ENCODE measurements at regions not wholly inside any gene's neighbourhood (a gene's known extent, or its start where the extent isn't known, plus 50 kb on each side); places are given as distances from the start of the nearest gene placed in this dataset.
"Not testable (repeated sequence)": the region's sequence is repeated elsewhere in the genome, so short reads cannot be mapped to it uniquely, and the experiment has no call there.

- not testable (repeated sequence) for DNase-seq
These were observed 126.6 kb upstream of the VPREB1 start for GRCh38 chr22:22117864-22118544.

DNA sequence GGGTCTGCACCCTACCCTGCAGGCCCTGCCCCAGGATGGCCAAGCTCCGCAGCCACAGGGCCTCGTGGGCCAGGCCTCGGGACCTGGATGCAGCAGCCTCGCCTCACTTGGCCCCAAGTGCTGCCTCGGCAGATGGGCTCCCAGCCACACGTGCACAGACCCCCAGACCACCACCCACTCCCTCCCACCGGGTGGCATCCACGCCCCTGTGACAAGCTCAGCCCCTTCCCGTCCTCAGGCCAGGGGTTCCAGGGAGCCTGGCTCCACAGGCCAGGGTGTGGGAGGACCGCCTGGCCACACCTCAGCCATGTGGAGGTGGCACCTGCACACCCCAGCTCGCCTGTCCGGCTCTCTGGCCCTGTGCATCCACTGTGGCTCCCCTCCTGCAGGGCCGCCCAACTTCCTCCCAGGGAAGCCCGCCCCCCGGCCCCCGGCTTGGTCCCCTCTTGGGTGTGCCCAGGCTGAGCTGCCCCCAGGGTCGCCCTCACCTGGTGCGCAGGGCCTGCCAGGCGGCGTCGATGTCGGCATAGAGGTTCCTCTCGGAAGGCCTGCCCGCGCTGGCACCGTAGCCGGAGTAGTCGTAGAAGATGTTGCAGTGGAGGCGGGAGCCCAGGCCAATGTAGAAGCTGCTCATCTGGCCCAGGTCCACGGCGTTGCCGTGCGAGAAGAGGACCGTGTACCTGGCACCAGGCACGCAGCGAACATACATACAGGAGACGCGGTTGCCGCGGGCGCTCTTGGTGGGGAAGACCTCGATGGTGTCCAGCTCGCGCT lies 127.4 kb upstream of the VPREB1 start:
- DNase-seq, result not testable (repeated sequence)

GRCh38 chr22:22113701-22114100 lies 130.9 kb upstream of the VPREB1 start:
- no peak for DNase-seq

GRCh38 chr22:22112533-22113294 lies 130.1 kb upstream of the TOP3B start:
- DNase-seq, result no peak

- no peak for DNase-seq
These were observed 129.4 kb upstream of the TOP3B start for GRCh38 chr22:22111983-22112382.

DNA sequence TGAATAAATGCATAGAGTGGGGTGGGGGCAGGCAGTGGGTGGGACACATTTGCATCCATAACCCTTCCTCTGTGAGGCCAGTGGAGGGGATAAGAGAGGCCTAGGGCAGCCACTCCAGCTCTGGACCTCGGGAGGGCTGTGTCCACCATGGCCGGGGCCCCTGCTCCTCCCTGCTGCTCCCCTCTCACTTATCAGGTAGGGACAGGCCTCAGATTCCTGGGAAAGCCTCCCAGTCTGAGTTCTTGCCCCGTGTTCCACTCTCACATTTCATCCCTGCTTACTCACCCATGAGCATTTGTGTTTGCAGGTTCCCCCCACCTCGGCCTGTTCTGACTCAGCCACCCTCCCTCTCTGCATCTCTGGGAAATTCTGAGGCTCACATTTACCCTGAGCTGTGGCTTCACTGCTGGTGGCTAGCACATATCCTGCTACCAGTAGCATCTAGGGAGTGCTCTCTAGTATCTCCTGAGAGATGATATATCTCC lies 128.7 kb upstream of the TOP3B start:
- DNase-seq, result peak; percentile 87

- peak; percentile 84 for DNase-seq
These were observed 128.1 kb upstream of the TOP3B start for GRCh38 chr22:22110548-22111266.

- no peak for DNase-seq
These were observed 127.3 kb upstream of the TOP3B start for GRCh38 chr22:22109693-22110466.

GRCh38 chr22:22106855-22107254 lies 124.3 kb upstream of the TOP3B start:
- DNase-seq, result no peak

GRCh38 chr22:22105364-22105763 lies 122.8 kb upstream of the TOP3B start:
- no peak for DNase-seq

DNA sequence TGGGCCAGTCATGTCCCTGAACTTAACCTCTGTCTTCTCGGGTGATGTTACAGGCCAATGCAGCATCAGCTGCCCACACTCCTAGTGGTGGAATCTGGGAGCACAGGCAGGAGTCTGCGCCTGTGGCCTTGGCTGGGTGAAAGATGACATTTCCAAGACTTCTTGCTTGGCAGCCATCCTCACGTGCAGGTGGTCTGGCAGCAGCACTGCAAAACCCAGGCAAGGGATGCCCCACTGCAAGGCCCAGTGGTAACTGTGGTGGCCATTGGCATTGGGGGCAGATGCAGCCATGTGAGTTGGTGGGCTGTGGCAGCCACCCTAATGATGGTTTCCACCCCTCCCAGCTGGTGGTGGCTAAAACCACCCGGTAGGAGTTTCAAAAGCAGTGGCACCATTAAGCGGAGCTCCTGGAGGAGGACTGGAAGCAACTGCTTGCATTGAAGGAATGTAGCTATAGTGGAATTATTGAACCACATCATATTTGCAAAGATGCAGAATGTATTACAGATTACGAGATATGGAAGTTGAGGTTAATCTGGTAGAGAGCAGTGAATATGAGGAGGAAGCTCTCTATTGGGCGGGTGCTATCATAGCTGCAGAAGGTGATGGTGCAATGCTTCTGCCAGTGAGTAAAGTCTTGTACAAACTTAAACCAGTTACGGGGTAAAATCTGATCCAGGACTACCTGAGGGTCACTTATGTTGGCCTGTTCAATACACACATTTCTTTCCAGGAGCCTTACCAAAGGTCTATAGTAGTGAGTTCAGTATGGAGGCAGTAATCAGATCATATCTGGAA lies 120.7 kb upstream of the TOP3B start:
- DNase-seq, result peak; percentile 45

GRCh38 chr22:22099833-22100812 lies 117.5 kb upstream of the TOP3B start:
- DNase-seq, result peak; percentile 45

GRCh38 chr22:22099194-22099486 lies 116.6 kb upstream of the TOP3B start:
- no peak for DNase-seq

DNA sequence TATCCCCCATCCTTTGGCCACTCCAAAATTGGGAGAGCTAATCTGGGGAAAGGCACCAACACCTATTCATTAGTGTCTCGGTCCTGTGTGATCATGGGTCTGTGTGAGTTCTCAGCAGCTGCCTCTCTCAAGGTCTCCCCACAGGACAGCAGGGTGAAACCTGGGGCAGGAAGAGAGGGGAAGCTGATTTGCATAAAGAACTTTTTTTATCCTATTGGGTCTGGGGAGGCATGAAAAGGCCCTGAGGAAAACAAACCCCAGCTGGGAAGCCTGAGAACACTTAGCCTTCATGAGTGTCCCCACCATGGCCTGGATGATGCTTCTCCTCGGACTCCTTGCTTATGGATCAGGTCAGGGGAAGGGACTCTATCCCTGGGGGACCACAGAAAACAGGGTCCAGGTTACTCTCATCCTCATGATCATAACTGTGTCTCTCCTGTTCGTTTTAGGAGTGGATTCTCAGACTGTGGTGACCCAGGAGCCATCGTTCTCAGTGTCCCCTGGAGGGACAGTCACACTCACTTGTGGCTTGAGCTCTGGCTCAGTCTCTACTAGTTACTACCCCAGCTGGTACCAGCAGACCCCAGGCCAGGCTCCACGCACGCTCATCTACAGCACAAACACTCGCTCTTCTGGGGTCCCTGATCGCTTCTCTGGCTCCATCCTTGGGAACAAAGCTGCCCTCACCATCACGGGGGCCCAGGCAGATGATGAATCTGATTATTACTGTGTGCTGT lies 116.0 kb upstream of the TOP3B start:
- DNase-seq, result no peak

- no peak for DNase-seq
These were observed 115.2 kb upstream of the TOP3B start for GRCh38 chr22:22097727-22098228.

DNA sequence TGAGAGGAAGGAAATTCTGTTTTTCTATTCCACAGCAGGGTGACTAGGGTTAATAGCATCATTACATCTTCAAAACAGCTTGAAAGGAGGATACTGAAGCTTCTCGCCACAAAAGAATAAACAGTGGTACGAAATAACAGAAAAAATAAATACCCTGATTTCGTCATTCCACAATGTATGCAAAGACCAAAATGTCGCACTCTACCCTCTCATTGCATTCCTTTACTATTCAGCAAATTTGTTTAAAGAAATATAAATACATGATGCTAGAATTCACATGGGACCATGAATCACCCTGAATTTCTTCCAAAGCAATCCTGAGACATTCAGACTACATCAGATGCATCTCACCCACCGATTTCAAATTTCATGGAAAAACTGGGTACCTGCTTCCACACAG lies 112.3 kb upstream of the TOP3B start:
- no peak for DNase-seq

DNA sequence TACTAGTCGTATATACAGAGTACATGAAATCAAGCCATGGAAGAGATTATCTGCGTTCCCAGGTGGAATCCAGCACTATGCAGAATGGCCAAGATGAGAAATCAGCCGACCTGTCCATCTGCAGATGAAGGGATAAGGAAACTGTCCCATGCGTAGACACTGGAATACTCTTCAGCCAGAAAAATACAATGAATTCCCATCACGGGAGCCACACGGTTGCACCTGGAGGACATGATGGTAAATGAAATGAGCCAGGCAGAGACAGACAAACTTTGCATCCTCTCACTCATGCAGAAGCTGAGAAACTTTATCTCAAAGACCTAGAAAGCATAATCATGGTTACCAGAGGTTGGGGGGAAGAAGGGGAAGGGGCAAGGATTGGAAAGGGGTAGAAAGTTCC lies 111.9 kb upstream of the TOP3B start:
- DNase-seq, result no peak

DNA sequence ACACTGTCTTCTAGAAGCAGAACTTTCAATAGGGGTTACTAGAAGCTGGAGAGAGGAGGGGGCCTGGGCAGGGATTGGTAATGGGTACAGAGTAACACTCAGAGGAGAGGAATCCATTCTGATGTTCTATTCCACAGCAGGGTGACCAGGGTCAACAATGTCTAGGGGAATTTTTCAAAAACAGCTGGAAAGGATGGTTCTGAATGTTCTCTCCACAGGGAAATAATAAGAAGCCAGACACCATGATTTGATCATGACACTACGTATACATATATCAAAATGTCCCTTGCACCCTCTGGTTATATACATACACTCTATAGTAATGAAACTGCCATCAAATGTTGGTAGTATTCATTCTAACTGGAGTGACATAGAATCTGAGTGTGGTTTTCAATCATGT lies 111.2 kb upstream of the TOP3B start:
- no peak for DNase-seq

DNA sequence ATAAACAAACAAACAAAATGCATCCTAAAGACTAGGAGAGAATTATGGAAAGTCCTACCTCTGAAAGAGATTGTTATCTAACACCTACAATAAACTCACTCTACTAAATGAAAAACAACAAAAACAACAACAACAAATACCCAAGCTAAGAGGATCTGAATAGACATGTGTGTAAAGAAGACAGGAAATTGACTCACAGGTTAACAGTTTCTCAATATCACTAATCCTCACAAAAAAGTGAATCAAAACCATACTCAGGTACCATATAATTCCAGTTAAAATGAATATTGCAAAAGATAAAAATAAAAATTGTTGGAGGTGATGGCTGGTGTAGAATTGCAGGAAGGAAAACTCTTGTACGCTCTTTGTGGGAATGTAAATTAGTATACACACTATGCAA lies 110.4 kb upstream of the TOP3B start:
- DNase-seq, result peak; percentile 54

All from activated CD4-positive, alpha-beta T cell treated with anti-CD3 and anti-CD28 coated beads, Interleukin-2, Interleukin-6, amounts not matched to agents 100 ng/mL and 50 ng/mL, durations not matched to agents 16 hours and 8 hours (primary cell).